Activated CD4-positive, alpha-beta T cell treated with anti-CD3 and anti-CD28 coated beads, Interleukin-10, Interleukin-2, amounts not matched to agents 100 ng/mL and 50 ng/mL, durations not matched to agents 16 hours and 8 hours (primary cell): ENCODE measurements at regions not wholly inside any gene's neighbourhood (a gene's known extent, or its start where the extent isn't known, plus 50 kb on each side); places are given as distances from the start of the nearest gene placed in this dataset.
"Not testable (repeated sequence)": the region's sequence is repeated elsewhere in the genome, so short reads cannot be mapped to it uniquely, and the experiment has no call there.

Experiments used
- DNase-seq: peaks from one replicate; pipeline ENCODE4 v3.0.0-alpha.2; 2020

- DNase-seq = no peak
Measured at GRCh38 chr2:11075221-11075620, 80.0 kb upstream of the SLC66A3 start.

- no peak for DNase-seq
Measured at GRCh38 chr2:11077411-11077810, 77.9 kb upstream of the SLC66A3 start.

GRCh38 chr2:11079136-11079824, 76.0 kb upstream of the SLC66A3 start:
- DNase-seq = no peak

GRCh38 chr2:11080253-11081115, 74.8 kb upstream of the SLC66A3 start:
- no peak for DNase-seq

GRCh38 chr2:11082880-11083279, 72.4 kb upstream of the SLC66A3 start:
- no peak for DNase-seq

- not testable (repeated sequence) for DNase-seq
Measured at GRCh38 chr2:11088821-11089220, 66.4 kb upstream of the SLC66A3 start.

GRCh38 chr2:11090187-11090586, 65.1 kb upstream of the SLC66A3 start:
- DNase-seq = no peak

- no peak for DNase-seq
Measured at GRCh38 chr2:11092701-11093335, 62.4 kb upstream of the SLC66A3 start.

- no peak for DNase-seq
Measured at GRCh38 chr2:11093467-11093866, 61.8 kb upstream of the SLC66A3 start.

- DNase-seq = no peak
Measured at GRCh38 chr2:11094021-11094810, 61.1 kb upstream of the SLC66A3 start.

- no peak for DNase-seq
Measured at GRCh38 chr2:11096591-11096990, 58.7 kb upstream of the SLC66A3 start.

GRCh38 chr2:11097038-11097720, 58.1 kb upstream of the SLC66A3 start:
- no peak for DNase-seq

GRCh38 chr2:11097854-11098387, 57.3 kb upstream of the SLC66A3 start:
- no peak for DNase-seq

GRCh38 chr2:11099122-11100065, 55.9 kb upstream of the SLC66A3 start:
- DNase-seq = no peak

GRCh38 chr2:11100130-11100529, 55.1 kb upstream of the SLC66A3 start:
- no peak for DNase-seq

GRCh38 chr2:11100976-11101375, 54.3 kb upstream of the SLC66A3 start:
- no peak for DNase-seq

GRCh38 chr2:11101430-11101829, 53.8 kb upstream of the SLC66A3 start:
- DNase-seq = no peak

GRCh38 chr2:11102466-11102865, 52.8 kb upstream of the SLC66A3 start:
- DNase-seq = no peak

- no peak for DNase-seq
Measured at GRCh38 chr2:11102956-11103860, 52.1 kb upstream of the SLC66A3 start.
